ENCODE measurements at regions not wholly inside any gene's neighbourhood (a gene's known extent, or its start where the extent isn't known, plus 50 kb on each side); places are given as distances from the start of the nearest gene placed in this dataset.
A peak's percentile ranks its signal among the peaks of the same experiment; 100 is the strongest.

DNA sequence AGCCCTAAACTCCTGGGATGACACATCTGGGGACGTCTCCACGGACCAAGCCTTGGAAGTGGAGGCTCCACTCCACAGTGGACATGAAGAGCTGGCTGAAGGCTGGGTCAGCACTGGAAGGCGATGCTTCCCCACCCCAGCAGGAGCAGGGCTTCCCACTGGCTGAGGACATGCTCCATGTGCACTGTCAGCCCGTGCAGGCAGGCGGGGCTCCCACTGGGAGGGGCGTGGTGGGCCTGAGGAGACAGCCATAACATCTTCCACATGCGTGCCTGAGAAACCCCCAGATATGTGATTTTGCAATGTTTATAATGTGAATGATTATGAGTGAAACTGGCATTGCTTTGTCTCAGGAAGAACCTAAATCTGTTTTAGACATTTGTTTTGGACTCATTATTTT is 231.3 kb downstream of the KLF13 start:
- peak; percentile 39 for DNase-seq

GRCh38 chr15:31558840-31559239 is 232.2 kb downstream of the KLF13 start:
- no peak for DNase-seq

DNA sequence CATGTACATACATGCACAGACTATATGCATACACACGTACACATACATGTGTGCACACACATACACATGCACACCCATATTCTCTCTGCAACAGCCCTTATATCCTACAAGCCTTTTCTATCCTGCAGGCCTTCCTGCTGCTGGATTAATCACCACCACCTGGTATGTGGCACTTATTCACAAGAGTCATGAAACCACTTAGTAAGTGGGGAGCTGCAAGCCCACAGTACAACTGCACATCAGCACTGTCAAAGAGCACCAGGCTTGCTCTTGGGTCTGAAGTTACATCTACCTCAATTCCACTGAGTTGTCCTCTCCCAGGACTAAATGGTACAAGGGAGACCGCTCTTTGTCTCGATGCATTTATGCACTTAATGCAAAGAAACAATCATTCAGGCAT is 233.2 kb downstream of the KLF13 start:
- no peak for DNase-seq

- peak; percentile 5 for DNase-seq
Observed at GRCh38 chr15:31560643-31561042, 234.0 kb downstream of the KLF13 start.

GRCh38 chr15:31561156-31561555 is 234.5 kb downstream of the KLF13 start:
- DNase-seq, result no peak

GRCh38 chr15:31563001-31563400 is 236.4 kb downstream of the KLF13 start:
- DNase-seq, result no peak

DNA sequence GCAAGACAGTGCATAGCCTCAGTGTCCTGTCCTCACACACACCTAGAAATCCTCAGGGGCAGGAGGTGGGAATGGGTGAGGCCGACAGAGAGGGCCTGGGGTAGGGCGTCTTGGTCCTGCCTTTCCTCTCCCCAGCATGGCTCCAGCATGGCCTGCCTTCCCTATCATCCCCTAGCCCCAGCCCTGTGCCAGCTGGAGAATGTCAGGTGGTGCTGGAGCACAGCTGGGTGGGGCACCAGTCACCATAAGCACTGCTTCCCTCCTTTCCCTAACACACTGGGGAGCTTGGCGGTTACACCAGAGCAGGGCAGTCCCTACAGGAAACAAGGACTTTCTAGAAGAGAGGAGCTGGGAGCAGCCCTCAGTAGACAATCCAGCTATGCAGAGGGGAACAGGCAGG is 236.8 kb downstream of the KLF13 start:
- no peak for DNase-seq

- no peak for DNase-seq
Observed at GRCh38 chr15:31567861-31568260, 241.2 kb downstream of the KLF13 start.

DNA sequence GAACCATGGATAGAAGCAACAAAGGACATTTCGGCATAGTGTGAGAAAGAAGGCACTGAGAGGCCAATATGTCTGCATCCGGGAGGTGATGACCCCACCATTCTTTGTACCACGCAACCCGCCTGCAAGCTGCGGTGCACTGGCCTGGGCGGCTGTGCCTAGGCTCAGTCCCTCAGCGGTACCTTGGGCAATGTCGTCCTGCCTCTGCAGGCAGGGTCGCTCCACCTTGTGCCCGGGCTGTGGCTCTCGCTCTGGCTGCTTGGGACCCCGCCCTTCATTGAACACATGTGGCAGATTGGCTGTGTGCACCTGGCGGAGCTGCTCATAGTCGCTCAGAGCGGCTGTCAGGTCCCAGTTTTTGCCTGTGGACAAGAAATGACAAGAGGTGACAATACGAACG is 243.2 kb downstream of the KLF13 start:
- DNase-seq, result no peak

GRCh38 chr15:31570591-31570990 is 244.0 kb downstream of the KLF13 start:
- DNase-seq, result no peak

DNA sequence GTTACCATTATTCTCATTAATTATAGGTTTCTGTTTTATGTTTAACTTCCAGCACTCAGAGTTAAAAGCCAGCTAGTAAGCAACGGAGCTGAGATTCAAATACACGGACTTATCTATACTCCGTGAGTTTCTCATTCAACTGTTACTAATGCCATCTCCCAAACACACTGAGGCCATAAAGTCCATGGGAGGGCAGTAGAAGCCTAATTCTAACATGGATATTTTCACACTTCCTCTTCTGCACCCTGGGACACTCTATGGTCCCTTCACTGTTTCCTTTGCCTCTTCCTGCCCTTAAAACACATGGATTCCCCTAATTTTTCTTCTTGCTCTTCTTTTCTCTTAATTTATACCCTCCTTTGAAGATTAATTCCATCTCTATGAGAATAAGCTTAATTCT is 245.0 kb downstream of the KLF13 start:
- DNase-seq, result peak; percentile 20

GRCh38 chr15:31573759-31574158 is 247.1 kb downstream of the KLF13 start:
- DNase-seq, result no peak

DNA sequence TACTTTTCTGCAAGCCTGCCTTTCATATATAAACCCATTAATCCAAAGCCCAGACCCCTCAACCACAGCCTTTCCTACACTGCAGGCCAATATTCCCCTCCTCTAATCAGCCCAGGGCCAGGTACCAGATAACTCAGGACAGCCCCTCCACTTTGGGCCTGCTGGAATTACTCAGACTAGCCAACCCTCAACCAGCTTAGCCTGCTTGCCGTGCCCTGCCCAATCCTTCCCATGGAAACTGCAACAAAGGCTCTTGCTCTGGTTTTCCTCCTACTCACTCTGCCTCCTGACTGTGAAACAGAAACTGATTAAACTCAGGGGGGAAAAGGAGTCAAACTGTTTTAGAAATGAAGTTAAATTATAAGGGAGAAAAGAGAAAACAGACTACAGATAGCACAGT is 248.1 kb downstream of the KLF13 start:
- no peak for DNase-seq

- DNase-seq, result no peak
Observed at GRCh38 chr15:31577108-31577507, 250.5 kb downstream of the KLF13 start.

DNA sequence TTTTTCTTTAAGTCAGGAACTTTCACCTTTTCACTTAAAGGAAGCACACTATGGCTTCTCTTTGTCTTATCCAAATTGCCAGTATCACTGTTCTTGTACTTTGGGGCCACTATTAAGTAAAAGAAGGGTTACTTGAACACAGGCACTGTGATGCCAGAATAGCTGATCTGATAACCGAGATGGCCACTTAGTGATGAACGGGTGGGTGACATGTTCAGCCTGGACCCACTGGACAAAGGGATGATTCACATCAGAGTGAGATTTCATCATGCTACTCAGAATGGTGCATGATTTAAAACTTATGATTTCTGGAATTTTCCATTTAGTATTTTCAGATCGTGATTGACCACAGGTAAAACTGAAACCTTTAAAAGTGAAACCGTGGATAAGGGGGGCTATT is 252.6 kb downstream of the KLF13 start:
- no peak for DNase-seq

GRCh38 chr15:31579976-31580375 is 253.3 kb downstream of the KLF13 start:
- no peak for DNase-seq

DNA sequence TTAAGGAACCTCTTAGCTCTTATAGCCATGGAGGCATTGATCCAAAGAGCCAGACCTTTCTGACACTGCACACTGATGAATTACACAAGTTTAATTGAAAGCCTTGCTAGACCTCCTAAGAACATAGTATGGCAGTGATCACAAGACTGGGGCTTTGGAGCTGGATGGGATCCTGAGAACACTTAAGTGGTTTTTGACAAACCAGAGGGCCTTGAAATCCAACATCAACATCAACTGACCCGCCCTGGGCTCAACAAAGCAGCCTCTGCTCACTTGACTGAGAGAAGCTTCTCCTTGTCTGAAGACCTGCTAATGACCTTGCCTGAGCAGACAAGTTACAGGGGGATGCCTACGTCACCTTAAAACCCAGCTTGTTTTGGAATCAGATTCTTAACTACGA is 257.6 kb downstream of the KLF13 start:
- DNase-seq, result no peak

- no peak for DNase-seq
Observed at GRCh38 chr15:31585240-31585639, 258.6 kb downstream of the KLF13 start.

DNA sequence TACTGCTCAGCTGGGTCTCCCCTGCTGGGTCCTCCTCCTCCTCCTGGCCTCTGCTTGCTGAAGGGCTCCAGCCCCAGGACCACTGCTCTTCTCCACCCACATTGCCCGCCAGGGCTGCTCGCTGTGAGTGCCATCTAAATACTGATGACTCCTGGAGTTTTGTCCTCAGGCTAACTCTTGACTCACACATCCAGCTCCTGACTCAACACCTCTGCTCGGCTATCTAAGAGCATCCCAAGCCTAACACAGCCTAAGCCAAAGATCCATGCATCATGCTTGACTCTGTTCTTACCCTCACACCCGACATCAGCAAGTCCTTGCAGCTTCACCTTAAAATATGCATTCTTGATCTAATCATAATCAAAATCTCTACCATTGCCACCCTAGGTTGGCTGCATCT is 260.2 kb downstream of the KLF13 start:
- no peak for DNase-seq

GRCh38 chr15:31587583-31587982 is 260.9 kb downstream of the KLF13 start:
- DNase-seq, result no peak

- peak; percentile 46 for DNase-seq
Observed at GRCh38 chr15:31590609-31591008, 264.0 kb downstream of the KLF13 start.

- no peak for DNase-seq
Observed at GRCh38 chr15:31591908-31592307, 265.3 kb downstream of the KLF13 start.

- no peak for DNase-seq
Observed at GRCh38 chr15:31597466-31597865, 270.8 kb downstream of the KLF13 start.

DNA sequence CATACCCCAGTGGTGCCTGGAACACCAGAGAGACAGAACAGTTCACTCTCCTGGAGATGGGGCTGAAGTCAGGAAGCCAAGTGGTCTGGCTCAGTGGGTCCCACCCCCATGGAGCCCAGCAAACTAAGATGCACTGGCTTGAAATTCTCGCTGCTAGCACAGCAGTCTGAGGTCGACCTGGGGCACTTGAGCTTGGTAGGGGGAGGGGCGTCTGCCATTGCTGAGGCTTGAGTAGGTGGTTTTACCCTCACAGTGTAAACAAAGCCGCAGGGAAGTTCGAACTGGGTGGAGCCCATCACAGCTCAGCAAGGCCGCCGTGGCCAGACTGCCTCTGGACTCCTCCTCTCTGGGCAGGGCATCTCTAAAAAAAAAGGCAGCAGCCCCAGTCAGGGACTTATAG is 272.0 kb downstream of the KLF13 start:
- DNase-seq, result no peak

DNA sequence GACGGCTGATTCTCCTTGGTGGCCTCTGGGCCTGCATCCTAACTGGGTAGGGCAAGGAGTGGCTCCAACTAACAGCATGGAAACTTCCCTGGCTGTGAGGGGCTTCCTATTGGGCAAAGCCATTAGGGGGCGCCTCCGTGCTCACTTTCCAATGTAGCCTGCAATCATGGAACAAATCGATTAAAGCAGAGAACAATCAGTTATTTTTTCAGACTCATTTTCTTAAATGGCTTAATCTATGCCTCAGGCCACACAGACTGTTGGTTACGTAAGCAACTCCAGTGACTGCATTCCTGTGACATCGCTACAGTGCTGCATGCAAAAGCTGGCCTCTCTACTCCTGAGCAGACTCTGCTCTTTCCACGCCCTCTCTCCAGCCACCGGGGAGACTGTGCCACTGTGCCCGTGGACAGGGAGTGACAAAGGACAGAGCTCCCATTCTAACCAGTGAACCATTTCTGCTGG is 278.9 kb downstream of the KLF13 start:
- DNase-seq, result peak; percentile 61

DNA sequence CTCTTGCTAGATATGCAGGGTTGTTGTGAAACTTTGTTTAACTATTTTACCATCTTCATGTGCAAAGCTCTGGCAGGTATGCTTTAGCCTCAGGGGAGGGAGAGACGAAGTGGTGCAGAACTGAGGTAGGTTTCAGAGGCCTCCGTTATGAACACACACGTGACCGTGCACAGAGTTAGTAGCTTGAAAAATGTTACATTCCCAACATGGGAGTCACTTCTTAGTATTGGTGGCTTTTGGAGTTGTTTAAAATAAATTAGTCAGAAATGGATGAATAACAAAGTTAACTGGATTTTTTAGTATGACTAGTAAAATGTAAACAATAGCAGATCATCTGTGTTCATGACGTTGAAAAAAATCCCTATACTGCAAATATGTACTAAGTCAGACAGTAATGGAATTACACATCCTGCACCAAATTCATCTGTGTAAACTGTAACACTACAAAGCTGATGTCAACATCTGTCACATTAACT is 279.6 kb downstream of the KLF13 start:
- DNase-seq, result peak; percentile 81

All from fibroblast of skin of scalp (primary cell).